GM12864 (cell line): ENCODE measurements at regions not wholly inside any gene's neighbourhood (a gene's known extent, or its start where the extent isn't known, plus 50 kb on each side); places are given as distances from the start of the nearest gene placed in this dataset.
"Not testable (repeated sequence)": the region's sequence is repeated elsewhere in the genome, so short reads cannot be mapped to it uniquely, and the experiment has no call there.

Experiments
- DNase-seq: peaks from one replicate; pipeline ENCODE4 v3.0.0-alpha.2; 2011; ENCODE audit warnings: low read depth
- H3K4me3 ChIP-seq: 2 replicates; pipeline ENCODE4 v1.5.1; 2011; ENCODE audit warnings: mild to moderate bottlenecking, low read depth, low read length, control low read depth
- TF ChIP-seq, protein P1 (sequence below): IDR thresholded peaks from 2 replicates; pipeline ENCODE4 v1.5.1; 2011; ENCODE audit warnings: low read depth, mild to moderate bottlenecking, moderate library complexity, low read length, control low read depth, inconsistent platforms; ENCODE audit errors: missing control alignments

GRCh38 chr1:19554090-19554489 is 68.8 kb upstream of the CAPZB start:
- DNase-seq: no peak
- TF ChIP-seq, protein P1, sequence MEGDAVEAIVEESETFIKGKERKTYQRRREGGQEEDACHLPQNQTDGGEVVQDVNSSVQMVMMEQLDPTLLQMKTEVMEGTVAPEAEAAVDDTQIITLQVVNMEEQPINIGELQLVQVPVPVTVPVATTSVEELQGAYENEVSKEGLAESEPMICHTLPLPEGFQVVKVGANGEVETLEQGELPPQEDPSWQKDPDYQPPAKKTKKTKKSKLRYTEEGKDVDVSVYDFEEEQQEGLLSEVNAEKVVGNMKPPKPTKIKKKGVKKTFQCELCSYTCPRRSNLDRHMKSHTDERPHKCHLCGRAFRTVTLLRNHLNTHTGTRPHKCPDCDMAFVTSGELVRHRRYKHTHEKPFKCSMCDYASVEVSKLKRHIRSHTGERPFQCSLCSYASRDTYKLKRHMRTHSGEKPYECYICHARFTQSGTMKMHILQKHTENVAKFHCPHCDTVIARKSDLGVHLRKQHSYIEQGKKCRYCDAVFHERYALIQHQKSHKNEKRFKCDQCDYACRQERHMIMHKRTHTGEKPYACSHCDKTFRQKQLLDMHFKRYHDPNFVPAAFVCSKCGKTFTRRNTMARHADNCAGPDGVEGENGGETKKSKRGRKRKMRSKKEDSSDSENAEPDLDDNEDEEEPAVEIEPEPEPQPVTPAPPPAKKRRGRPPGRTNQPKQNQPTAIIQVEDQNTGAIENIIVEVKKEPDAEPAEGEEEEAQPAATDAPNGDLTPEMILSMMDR: no peak
- H3K4me3 ChIP-seq: no peak overlapping the region

DNA sequence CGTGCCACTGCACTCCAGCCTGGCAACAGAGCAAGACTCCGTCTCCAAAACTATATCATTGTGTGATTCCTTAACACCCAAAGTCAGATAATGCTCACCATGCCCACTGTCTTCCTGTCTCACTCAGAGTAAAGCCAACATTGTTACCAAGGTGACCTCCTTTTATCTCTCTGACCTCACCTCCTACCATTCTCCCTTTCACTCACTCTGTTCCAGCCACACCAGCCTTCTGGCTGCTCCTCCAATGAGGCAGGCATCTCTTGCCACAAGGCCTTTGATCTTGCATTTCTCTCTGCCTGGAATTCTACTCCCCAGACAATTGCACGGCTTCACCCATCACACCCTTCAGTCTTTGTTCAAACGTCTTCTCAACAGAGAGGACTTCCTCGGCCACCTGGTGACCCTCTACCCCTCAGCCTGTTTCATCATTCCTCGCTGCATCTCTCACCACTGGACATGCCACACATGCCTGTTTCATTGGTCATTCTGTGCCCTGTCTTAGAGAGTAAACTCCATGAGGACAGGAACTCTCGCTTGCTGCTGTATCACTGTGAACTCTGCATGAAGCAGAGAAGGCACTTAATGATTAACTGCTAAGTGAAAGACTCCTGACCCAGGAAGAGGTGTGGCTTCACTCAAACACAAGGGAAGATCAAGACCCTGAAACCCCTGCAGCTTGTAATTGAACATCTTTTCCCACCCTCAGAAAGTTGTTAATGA is 67.1 kb upstream of the CAPZB start:
- DNase-seq: no peak
- TF ChIP-seq, protein P1: no peak
- H3K4me3 ChIP-seq: no peak overlapping the region

DNA sequence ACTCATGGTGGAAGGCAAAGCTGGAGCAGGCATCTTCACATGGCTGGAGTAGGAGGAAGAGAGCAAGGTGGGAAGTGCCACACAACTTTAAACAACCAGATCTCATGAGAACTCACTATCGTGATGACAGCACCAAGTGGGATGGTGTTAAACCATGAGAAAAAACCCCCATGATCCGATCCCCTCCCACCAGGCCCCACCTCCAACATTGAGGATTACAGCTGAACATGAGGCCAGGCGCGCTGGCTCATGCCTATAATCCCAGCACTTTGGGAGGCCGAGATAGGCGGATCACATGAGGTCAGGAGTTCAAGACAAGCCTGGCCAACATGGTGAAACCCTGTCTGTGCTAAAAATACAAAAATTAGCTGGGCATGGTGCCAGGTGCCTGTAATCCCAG is 66.5 kb upstream of the CAPZB start:
- H3K4me3 ChIP-seq, DNase-seq: not testable (repeated sequence)

- DNase-seq, H3K4me3 ChIP-seq: not testable (repeated sequence)
Observed at GRCh38 chr1:19550437-19550836, 65.1 kb upstream of the CAPZB start.

DNA sequence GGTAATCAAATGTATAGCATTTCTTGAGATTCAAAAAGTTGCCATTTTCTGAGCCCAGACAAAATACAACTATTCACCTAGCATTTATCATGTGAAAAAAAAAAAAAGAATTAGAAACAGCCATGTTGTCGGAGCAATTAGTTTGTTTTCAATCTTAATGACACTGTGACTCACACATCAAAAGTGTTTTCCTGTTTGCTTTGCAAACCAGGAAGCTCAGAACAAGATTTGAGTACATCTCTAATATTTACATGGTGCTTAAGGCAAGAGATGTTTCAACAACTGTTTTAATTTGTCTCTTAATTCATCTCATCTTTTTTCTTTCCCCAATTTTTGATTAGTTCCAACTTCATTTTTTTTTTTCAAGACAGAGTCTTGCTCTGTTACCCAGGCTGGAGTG is 62.5 kb upstream of the CAPZB start:
- TF ChIP-seq, protein P1: no peak
- no peak overlapping the region for H3K4me3 ChIP-seq
- DNase-seq: no peak

DNA sequence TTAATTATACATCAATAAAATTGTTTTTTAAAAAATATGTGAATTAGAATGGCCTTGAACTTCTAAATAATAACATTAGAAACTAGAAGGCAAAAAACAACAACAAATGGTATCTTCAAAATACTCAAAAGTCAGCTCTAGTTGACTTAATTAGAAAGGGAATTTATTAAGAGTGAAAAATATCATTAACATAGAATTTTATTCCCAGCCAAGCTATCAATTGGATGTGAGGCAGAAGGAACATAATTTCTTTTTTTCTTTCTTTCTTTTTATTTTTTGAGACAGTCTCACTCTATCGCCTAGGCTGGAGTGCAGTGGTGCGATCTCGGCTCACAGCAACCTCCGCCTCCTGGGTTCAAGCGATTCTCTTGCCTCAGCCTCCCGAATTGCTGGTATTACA is 51.2 kb upstream of the CAPZB start:
- TF ChIP-seq, protein P1: no peak
- no peak overlapping the region for H3K4me3 ChIP-seq
- DNase-seq: no peak

DNA sequence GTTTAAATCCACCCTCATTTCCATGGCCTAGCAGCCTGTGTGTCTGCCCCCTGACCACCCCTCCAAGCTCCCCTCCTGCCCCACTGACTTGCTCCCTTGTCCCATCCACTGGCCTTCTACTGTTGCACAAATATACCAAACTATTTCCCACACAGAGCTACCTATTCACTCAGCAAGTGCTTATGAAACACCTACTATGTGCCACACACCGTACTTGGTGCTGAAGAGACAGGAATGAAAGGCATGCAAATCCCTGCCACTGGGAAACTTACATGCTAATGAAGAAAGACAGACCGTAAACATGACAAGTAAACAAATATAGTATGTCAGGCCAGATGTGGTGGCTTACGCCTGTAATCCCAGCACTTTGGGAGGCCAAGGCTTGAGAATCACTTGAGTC is 49.9 kb upstream of the CAPZB start:
- TF ChIP-seq, protein P1: no peak
- H3K4me3 ChIP-seq: no peak overlapping the region
- DNase-seq: no peak
